Middle frontal gyrus (tissue), 1 donor: ENCODE measurements at regions not wholly inside any gene's neighbourhood (a gene's known extent, or its start where the extent isn't known, plus 50 kb on each side); places are given as distances from the start of the nearest gene placed in this dataset.

Experiments
- DNase-seq: peaks from one replicate; pipeline ENCODE4 v3.0.0-alpha.2; 2015; ENCODE audit warnings: low spot score; ENCODE audit errors: extremely low spot score

- DNase-seq = no peak
These were observed 536.5 kb downstream of the TNS3 start for GRCh38 chr7:47045207-47046051.

DNA sequence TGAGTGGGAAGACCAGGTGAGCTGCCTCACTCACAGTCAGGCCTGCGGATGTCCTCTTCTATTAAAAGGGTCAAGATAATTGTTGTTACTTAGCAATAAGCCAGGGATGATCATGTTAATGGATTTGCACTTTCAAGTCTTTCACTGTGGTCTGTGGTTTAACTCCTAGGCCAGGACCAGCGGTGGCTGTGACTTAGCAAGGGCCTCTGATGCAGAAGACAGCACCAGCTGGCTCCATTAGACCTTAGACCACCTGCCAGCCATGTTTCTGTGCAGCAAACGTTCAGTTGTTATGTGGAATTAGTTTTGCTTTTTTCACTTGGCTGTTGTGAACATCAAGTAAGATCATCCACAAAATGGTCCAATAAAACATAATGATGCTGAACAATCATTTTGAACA, 537.3 kb downstream of the TNS3 start:
- DNase-seq = no peak

GRCh38 chr7:47043304-47043703, 538.6 kb downstream of the TNS3 start:
- DNase-seq = no peak

DNA sequence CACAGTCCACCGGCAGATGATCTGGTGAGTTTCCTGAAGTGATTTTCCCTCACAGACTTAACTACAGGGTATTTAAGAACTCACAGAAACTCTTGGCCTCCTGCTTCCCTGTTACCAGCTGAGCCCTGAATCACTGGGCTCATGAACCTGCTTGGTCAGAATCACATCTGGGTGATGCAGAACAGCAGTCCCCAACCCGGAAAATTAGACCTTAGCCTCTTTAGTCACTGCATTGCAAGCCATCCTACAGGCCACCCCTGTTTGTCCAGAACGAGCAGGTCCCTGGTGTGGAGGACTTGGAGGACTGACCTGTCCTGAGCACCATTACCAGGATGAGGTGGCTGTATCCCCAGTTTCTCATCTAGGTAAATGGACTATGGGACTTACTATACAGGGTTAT, 539.2 kb downstream of the TNS3 start:
- DNase-seq = no peak

- DNase-seq = no peak
These were observed 541.0 kb downstream of the TNS3 start for GRCh38 chr7:47040795-47041347.

GRCh38 chr7:47039904-47040303, 542.0 kb downstream of the TNS3 start:
- DNase-seq = no peak

- no peak for DNase-seq
These were observed 542.7 kb downstream of the TNS3 start for GRCh38 chr7:47039089-47039648.

GRCh38 chr7:47038621-47039020, 543.3 kb downstream of the TNS3 start:
- DNase-seq = no peak

DNA sequence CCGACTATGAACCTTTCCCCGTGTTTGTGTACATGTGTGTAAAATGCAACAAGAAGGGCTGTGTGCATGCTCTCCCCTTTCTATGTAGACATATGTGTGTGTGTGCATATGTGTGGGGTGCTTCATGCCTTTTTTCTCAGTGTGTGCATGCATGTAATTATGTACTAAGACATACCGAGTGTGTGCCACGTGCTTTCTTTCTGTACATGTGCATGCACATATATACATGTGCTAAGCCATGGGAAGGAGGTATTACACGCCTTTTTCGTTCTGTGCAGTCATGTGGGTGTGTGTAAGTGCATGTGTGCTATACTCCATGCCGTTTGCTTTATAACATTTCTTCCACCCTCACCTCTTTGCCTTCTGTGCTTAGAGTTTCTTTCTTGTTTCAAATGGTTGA, 544.3 kb downstream of the TNS3 start:
- DNase-seq = no peak

GRCh38 chr7:47036909-47037308, 545.0 kb downstream of the TNS3 start:
- no peak for DNase-seq

DNA sequence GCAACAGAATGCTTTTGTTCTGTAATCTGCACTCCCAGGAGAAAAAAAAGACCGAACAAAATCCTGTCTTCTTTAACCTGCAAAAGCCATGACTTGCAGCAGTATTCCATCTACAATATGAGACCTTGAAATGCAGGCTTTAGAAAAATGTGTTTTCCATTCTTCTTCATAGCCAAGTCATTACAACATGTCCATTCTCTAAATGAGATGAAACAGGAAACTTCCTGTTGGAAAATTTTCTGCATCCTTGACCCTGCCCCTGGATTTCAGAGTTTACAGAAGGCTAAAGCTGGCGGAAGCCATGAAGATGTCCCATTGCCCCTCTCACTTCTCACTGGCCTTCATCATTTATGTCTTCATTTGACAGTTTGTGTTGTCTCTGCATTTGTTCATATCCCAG, 546.4 kb downstream of the TNS3 start:
- DNase-seq = no peak

GRCh38 chr7:47034180-47034579, 547.7 kb downstream of the TNS3 start:
- DNase-seq = no peak

- DNase-seq = no peak
These were observed 549.4 kb downstream of the TNS3 start for GRCh38 chr7:47032536-47032908.

- no peak for DNase-seq
These were observed 550.0 kb downstream of the TNS3 start for GRCh38 chr7:47031786-47032535.

DNA sequence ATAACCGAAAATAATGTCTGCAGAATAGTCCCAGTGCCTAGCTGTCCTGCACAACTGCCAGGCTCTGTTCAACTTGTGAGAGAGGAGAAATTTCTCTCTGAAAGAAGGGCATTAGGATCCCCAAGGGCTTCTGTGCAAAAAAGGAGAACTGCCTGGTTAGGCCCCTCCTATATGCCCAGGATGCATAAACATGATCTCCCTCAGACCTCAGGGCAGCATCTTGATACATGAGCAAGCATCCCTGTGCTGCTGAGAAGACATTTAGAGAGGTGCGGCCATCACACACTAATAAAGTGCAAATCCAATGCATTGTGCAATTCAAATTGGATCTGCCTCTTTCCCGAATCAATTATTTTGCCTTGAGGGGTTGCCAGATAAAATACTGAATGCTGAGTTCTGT, 553.6 kb downstream of the TNS3 start:
- DNase-seq = no peak

DNA sequence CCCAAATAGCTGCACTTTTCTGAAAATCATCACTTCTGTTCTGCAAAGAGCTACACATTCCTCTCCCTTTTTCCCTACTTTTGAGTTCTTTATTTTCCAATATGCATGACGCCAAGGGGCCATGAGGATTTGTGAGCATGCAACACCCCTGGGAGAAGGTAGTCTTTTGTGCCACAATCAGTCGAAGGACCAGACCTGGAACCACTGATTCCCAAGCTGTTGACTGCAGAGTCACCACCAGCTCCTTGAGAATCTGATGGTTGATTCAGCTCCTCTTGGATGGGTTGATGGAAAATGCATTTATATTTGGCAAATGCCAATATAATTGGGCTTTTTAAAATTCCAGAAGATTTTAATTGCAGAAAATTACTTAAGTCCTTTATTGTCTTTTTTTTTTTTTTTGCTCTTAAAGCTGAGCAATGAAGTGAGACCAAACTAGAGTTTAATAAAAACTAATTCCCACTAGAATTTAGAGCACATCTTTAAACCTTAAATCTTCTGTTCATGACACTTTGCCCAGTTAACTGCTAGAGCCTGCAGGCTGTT, 554.1 kb downstream of the TNS3 start:
- DNase-seq = no peak

DNA sequence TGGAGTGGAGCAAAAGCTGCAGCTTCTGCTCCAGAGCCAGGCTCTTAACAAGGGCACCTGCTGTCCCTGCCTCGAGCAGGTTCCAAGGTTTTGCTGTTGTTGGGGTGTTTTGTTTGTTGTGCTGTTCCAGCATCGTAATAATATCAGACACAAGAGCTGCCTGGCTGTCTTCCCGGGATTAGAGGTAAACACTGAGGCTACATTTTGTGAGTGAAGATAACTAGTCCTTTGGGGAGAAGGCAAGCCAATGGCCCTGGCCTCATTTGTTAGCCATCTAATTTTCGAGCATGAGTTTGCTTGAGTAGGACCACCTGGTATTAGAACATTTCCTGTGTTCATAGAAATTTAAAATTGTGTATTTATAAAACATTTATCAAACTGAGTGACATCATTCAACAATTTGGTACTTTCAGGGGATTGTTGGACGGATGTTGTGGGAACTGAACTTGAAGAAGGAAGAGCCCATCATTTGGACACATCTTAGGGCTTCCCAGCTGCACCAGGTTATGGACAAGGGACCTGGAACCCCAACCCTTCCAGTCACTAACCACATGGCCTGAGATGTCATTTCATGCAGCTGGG, 555.0 kb downstream of the TNS3 start:
- no peak for DNase-seq

DNA sequence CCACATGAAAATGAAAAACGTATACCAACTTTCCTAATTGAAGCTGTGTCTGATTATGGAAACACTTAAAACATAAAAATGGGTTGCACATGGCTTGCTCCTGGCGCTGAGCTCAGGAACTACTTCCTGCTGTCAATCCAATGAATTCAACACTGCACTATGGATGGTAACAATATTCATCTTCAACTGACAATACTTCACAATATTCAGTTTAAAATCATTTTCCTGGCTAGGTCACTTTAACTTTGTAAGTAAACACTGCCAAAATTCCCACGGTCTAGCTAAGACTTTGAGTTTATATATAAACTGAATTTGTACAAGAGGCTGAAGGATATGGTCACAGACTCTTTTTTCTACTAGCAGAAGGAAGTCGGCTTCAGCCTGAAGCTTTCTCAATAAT, 556.9 kb downstream of the TNS3 start:
- DNase-seq = no peak

DNA sequence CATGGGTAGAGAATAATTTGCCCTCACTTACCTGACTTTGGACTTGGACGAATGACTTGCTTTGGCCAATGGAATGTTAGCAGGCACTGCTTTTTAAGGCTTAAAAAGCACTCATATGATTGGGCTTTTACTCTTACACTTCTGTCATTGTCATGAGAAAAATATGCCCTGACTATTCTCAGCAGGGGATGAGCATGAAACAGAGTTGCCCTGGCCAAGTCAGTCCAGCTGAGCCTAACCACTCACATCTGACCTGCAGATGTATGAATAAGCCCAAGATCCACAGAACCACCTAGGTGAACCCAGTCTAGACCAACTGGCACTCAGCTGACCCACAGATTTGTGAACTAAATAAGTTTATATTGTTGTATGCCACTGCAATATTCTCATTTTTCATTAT, 573.5 kb downstream of the TNS3 start:
- DNase-seq = no peak

DNA sequence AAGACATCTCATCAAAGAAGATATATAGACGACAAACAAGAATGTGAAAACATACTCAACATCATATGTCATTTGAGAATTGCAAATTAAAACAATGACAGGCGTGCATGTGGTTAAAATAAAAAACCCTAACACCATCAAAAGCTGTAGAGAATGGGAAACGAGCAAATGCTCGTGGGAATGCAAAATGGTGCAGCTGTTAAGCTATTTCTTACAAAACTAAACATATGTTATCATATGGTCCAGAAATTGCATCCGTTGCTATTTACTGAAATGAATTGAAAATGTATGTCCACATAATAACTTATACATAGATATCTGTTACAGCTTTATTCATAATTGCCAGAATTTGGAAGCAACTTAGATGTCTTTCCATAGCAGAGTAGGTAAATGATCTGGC, 574.4 kb downstream of the TNS3 start:
- no peak for DNase-seq

- no peak for DNase-seq
These were observed 581.4 kb downstream of the TNS3 start for GRCh38 chr7:47000561-47000960.

GRCh38 chr7:46999866-47000265, 582.0 kb downstream of the TNS3 start:
- DNase-seq = no peak
